ENCODE measurements at regions not wholly inside any gene's neighbourhood (a gene's known extent, or its start where the extent isn't known, plus 50 kb on each side); places are given as distances from the start of the nearest gene placed in this dataset.

DNA sequence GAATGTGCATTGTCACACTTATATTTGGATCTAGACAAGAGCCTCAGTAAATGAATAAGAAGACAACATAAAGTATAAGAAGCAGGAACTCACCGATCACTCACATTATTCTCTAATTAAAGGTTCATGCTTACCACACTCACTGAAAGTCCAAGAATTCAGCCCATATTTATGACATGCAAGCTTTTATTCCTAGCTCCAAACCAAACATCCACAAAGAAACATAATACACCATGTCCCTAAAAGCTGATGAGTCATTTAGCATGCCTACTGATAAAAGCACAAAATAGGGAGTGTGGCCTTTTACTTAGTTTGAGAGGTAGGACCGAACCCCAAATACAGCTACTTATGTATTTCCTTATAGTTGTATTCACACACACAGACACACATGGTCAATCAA is 1094.6 kb upstream of the CDH2 start (continued):
- TF ChIP-seq ZNF691 (CRISPR knock-in tag; IDR thresholded peaks at IDR 0.05; ENCODE audit: borderline replicate concordance, low read depth): no peak

- FAIRE-seq: no peak
- H3K9ac ChIP-seq (ENCODE audit: insufficient read depth, low read depth, low read length): no peak overlapping the region
- H4K20me1 ChIP-seq (ENCODE audit: insufficient read depth, low read length): no peaks in the 10 kb centered on the region
- ChIA-PET CTCF (ENCODE audit: low intra/inter-chr PET ratio, low total read pairs) (no interaction called here), POLR2A (no interaction called here)
- no peaks in the 10 kb centered on the region for H3K36me3 ChIP-seq (replicated peaks in 1 of 2; ENCODE audit: control insufficient read depth in 1 of 2, insufficient read depth in 2 of 2, low read length in 2 of 2)
- H3K27me3 ChIP-seq (ENCODE audit: control insufficient read depth in 1 of 2, insufficient read depth in 2 of 2, low read length in 2 of 2): no peaks in the 10 kb centered on the region
- no peaks in the 10 kb centered on the region for H3K79me2 ChIP-seq (ENCODE audit: insufficient read depth, low read length)
- TF ChIP-seq ZNF720 (CRISPR knock-in tag; IDR thresholded peaks at IDR 0.05): no peak
- H2AFZ ChIP-seq (ENCODE audit: low read length): no peak overlapping the region
- ATAC-seq: no peak
- WGBS (ENCODE audit: low lambda C conversion rate): 13% methylated on average over 2 of the region's 2 CpGs
- intact Hi-C loops (cut with micrococcal nuclease; ENCODE audit: unreplicated experiment): no loop called here
- H3K4me1 ChIP-seq (ENCODE audit: insufficient read depth, low read length): no peaks in the 10 kb centered on the region
- H3K9me3 ChIP-seq (ENCODE audit: low read length): no peaks in the 10 kb centered on the region
- DNase-seq (ENCODE audit: low spot score): no peak
- H3K27ac ChIP-seq (ENCODE audit: extremely low read length, insufficient read depth, low read length): no peak overlapping the region
- H3K4me3 ChIP-seq (replicated peaks in 1 of 3; ENCODE audit: insufficient read depth in 1 of 3, low read depth in 2 of 3, low read length in 3 of 3): no peak overlapping the region
- no peak overlapping the region for H3K4me2 ChIP-seq (ENCODE audit: low read depth, low read length)
- in situ Hi-C loops (cut with HindIII; ENCODE audit: extremely low pct_ligation_motif_present, low pct_unique_long_range_greater_than_20kb): no loop called here
- BruUV-seq (replicated peaks): no TSS peak
Observed at GRCh38 chr18:29259838-29260237, 1082.9 kb upstream of the CDH2 start.

- no peak for FAIRE-seq
- TF ChIP-seq ZNF800 (CRISPR knock-in tag; IDR thresholded peaks at IDR 0.05) (no peak), PBX2 (CRISPR knock-in tag; IDR thresholded peaks at IDR 0.05) (no peak), ZNF441 (CRISPR knock-in tag; IDR thresholded peaks at IDR 0.05; ENCODE audit: borderline replicate concordance) (no peak), REXO4 (CRISPR knock-in tag; IDR thresholded peaks at IDR 0.05; ENCODE audit: borderline replicate concordance) (no peak), ZNF7 (CRISPR knock-in tag; IDR thresholded peaks at IDR 0.05) (no peak), USF2 (IDR thresholded peaks at IDR 0.05; ENCODE audit: low read depth, low read length) (no peak), USF2 (CRISPR knock-in tag; IDR thresholded peaks at IDR 0.05; ENCODE audit: borderline replicate concordance) (no peak), LCORL (IDR thresholded peaks at IDR 0.05) (no peak), LCORL (CRISPR knock-in tag; IDR thresholded peaks at IDR 0.05) (no peak)
Observed at GRCh38 chr18:29254123-29254522, 1077.2 kb upstream of the CDH2 start.

More at GRCh38 chr18:29254123-29254522, 1077.2 kb upstream of the CDH2 start:
- H3K9me3 ChIP-seq (ENCODE audit: low read length): no peaks in the 10 kb centered on the region
- no TSS peak for BruUV-seq (replicated peaks)
- no peaks in the 10 kb centered on the region for H4K20me1 ChIP-seq (ENCODE audit: insufficient read depth, low read length)
- no peaks in the 10 kb centered on the region for H3K4me1 ChIP-seq (ENCODE audit: insufficient read depth, low read length)
- 3% methylated on average over 2 of the region's 2 CpGs for WGBS (ENCODE audit: low lambda C conversion rate)
- POLR2A ChIA-PET: no interaction called here
- H3K4me2 ChIP-seq (ENCODE audit: low read depth, low read length): no peak overlapping the region
- intact Hi-C loops (cut with micrococcal nuclease; ENCODE audit: unreplicated experiment) (no loop called here), in situ Hi-C loops (cut with HindIII; ENCODE audit: extremely low pct_ligation_motif_present, low pct_unique_long_range_greater_than_20kb) (no loop called here)
- ATAC-seq: no peak
- H3K4me3 ChIP-seq (replicated peaks in 1 of 3; ENCODE audit: insufficient read depth in 1 of 3, low read depth in 2 of 3, low read length in 3 of 3): no peak overlapping the region
- no peak overlapping the region for H3K9ac ChIP-seq (ENCODE audit: insufficient read depth, low read depth, low read length)
- CTCF ChIA-PET (ENCODE audit: low intra/inter-chr PET ratio, low total read pairs): no interaction called here
- H2AFZ ChIP-seq (ENCODE audit: low read length): no peak overlapping the region
- DNase-seq (ENCODE audit: low spot score): no peak
- H3K27ac ChIP-seq (ENCODE audit: extremely low read length, insufficient read depth, low read length): no peak overlapping the region
- H3K36me3 ChIP-seq (replicated peaks in 1 of 2; ENCODE audit: control insufficient read depth in 1 of 2, insufficient read depth in 2 of 2, low read length in 2 of 2): no peaks in the 10 kb centered on the region
- H3K79me2 ChIP-seq (ENCODE audit: insufficient read depth, low read length): no peaks in the 10 kb centered on the region
- no peaks in the 10 kb centered on the region for H3K27me3 ChIP-seq (ENCODE audit: control insufficient read depth in 1 of 2, insufficient read depth in 2 of 2, low read length in 2 of 2)
